NOMO-1 treated with DMSO at 0.1 percent for 48 hours (cell line): ENCODE measurements at regions not wholly inside any gene's neighbourhood (a gene's known extent, or its start where the extent isn't known, plus 50 kb on each side); places are given as distances from the start of the nearest gene placed in this dataset.
"Not testable (repeated sequence)": the region's sequence is repeated elsewhere in the genome, so short reads cannot be mapped to it uniquely, and the experiment has no call there.

Experiments used
- DNase-seq: peaks from one replicate; lab custom pipeline; 2025; ENCODE audit not compliant: unreplicated experiment; lab: John Stamatoyannopoulos, UW

DNA sequence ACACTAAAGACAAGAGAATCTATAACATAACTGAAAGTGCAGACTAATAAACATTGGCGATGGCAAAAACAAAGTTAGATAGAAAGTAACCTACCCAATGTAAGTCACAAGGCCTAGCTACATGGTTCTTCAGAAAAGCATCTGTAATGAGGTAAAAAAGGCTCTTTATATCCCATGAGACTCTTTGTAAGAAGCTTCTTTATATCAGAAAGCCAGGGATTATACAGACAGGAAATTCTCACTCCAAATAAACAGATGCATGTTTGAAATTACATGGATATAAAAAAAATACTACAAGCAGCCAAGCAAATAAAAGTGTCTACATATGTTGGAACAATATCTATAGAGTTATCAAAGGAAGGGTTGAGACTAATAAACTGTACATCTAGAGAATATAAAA, 284.9 kb upstream of the NRSN1 start:
- no peak for DNase-seq

DNA sequence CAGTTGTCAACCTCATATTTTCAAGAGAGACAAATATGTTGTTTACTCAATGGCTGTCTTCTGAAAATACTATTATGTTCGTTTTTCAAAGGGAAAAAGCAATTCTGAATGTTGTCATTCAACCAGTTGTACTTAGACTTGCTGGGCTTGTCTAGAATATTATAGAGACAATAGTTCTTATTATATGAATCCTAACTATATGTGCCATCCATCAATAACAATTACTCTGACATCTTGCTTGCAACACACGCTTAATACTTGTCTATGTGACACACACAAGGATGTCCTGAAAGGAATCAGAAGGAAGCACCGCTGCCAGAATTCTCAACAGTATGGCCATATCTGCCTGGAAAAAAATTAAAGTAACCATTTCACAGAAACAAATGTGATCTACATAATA, 283.3 kb upstream of the NRSN1 start:
- no peak for DNase-seq

DNA sequence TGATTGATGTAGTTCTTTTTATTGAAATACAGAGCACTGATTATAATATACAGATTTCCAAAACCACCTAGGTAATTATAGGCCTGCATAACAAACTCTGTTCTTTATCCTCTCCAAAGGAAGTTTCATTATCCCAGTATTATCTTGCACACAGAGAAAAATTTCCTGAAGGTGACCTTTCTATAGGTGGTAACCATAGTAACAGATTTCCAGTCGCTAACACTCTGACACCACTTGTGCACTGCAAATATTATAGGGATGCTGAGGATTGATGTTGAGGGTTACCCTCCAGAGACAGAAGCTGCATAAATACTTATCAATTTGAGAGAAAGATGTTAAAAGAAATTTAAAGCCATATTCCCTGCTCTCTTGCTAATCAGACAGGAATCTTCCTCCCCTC, 274.5 kb upstream of the NRSN1 start:
- no peak for DNase-seq

DNA sequence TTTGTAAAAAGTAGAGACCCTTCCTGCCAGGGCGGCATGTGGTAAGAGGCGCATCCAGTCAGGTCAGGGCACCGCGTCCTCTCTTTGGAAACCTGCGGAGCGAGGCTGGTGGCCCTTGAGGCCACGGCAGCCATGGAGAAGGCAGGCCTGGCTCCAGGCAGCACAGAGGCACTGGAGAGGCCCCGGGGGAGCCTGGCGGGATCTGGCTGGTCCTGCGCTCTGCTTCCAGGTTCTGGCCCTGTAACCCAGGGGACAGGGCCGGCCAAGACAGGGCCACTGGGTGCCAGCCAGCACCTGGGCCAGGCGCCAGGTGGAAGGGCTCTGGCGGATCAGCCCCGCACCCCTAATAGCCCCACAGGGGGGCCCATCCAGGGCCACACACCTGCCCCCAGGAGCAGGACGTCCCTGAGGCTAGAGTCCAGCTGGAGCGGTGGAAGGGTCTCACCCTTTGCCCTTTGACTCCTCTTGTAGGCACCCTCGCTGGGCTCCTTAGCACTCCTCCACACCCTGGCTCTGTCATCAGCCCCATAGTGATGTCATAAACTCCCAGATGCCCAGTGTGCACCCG, 272.4 kb upstream of the NRSN1 start:
- not testable (repeated sequence) for DNase-seq

DNA sequence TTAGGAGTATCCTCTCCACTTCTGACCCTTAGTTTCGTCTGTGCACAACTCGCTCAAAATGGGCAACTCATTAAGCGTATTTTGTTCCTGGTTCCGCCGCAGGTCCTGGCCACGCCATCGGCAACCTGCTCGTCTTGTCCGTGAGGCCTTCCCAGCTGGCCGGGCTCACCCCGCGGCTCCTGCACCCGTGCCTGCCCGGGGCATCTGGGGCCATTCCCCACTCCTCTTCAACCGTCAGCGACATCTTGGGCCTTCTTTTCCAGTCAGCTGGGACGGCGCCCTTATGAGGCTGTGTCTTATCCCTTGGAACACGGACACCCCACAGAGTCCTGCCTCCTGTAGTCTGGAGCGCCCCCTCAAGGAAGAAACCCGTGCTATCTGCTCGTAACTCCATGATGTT, 271.9 kb upstream of the NRSN1 start:
- not testable (repeated sequence) for DNase-seq

DNA sequence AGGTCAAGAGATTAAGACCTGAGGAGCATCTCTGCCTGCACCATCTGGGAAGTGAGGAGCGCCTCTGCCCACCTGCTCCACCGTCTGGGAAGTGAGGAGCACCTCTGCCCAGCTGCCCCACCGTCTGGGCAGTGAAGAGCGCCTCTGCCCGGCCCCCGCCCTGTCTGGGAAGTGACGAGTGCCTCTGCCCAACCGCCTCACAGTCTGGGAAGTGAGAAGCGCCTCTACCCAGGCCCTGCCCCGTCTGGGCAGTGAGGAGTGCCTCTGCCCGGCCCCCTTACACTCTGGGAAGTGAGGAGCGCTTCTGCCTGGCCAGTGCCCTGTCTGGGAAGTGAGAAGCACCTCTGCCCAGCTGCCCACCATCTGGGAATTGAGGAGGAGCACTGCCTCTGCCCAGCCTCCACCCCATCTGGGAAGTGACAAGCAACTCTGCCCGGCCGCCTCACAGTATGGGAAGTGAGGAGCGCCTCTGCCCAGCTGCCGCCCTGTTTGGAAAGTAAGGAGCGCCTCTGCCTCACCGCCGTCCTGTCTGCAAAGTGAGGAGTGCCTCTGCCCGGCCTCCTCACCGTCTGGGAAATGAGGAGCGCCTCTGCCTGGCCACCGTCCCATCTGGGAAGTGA, 270.4 kb upstream of the NRSN1 start:
- DNase-seq = no peak

DNA sequence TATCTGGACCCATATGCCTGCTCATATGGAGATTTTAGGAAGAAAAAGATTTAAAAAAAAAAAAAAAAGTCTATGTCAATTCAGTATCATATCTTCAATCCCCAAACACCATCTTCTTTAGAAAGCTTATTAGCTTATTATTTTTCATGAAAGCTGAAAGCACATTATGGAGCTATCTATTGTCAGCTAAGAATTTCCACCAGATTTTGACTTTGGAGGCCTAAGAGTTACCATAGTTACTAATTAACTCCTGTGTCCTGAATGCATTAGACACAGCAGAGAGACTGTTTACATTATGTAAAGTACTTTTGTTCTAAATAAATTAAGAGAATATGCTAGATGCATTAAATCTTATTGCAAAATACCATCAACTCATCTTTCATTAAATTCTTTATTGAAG, 255.5 kb upstream of the NRSN1 start:
- no peak for DNase-seq

DNA sequence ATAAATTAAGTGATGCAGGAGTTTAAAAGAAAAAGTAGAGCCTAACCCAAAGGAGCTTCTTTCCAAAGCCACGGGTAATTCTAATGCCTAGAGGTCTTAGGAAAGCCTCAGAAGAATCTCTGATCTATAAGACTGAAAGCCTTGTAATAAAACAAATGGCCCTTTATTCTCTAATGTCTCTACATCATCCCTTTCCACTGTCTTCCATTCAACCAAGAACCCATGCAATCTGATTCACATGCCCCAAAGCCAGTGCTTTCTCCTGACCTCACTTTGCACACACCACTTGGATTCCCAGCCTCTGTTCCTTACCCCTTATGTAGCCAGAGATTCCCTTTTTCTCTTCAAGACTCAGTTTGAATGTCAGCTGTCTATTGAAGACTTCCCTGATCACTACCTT, 252.9 kb upstream of the NRSN1 start:
- DNase-seq = no peak

DNA sequence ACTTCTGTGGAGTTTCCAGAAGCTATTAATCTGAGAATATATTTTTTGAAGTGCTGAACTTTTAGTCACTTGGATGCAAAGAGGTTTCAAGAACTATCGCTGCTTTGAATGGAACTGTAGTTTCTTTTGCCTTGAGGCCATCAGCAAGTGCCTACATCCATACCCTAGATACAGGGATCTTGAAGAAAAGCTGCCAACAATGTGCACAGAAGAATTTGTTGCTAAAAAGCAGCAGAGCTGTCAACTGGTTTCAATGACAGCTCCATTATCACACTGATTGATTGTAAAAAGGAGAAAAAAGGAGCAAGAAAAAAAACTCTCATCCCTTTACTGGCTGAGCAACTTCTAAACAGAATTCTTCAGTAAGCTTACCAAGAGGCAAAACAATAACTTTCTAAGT, 251.0 kb upstream of the NRSN1 start:
- DNase-seq = no peak

DNA sequence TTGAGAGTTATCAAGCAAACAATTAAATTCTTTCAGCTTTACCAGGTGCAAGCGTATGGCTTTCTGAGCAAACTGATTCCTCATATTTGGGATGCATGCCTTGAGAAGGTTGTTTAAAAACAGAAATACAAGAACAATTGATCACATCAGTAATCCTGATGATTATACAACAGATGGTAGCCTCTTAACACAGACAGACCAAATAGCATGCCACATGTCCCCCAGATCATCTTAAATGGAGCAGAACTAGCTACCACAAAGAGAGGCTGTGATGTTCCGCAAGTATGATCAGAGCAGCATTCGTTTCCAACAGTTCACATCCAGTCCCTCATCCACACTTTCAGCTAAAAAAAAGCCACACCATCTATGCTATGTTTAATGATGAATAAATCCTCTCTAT, 246.2 kb upstream of the NRSN1 start:
- DNase-seq = no peak

DNA sequence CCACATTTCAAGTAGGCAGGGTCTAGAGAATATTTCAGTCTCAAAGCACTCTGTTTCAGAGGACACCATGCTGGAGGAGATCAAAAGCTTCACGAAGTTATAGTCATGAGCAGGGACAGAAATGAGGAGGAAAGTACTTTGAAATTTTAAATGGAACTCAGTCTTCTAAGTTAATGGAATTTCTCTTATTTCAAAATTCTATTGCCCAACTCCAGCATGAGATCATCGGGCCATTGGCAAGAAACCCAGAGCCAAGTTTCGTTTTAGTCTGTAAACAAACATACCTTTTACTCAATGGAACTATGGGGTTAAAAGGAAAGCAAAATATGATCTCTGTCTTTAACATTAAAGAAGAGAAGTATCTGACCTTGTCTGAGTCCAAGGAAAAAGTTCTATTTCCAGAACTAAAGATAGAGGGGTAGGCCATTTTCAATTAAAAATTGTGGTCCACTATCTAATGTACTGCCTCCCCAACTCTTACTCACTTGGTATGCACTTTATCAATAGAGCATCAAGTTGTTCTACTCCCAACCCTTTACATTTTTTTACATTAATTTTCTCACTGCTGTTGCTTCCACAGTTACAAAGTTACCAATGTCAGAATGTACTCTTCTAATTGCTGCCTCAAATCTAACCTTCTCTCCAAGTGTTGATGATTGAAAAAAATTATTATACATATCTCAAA, 235.3 kb upstream of the NRSN1 start:
- no peak for DNase-seq

DNA sequence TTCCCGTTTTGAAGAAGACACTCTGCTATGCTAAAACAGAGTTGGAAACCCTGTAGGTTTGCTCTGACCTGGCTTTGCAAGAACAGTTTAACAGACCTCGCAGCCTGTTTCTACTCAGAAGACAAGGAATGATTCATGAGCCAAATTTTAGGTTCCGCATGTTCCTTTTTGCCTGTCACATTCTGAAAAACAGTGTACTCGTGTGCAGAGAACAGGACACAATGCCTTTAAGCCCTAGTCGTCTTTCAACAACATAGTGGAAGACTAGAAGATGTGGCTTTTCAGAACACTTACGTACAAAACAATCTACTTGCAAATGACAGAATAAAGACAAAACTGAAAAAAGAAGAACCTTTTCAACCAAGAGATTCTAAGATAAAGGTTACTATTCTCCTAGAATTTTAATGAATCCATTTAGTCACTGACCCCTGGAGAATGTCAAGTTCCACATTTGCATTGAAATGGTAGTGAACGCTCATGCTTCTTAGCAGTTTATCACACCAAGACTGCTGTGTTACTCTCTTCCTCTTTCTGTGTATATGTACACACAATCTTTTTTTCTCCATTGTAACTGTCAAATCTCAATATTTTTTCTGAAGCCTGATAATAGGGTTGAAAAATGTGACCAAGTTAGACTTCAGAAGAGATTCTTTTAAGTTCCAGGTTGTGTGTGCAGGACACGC, 220.7 kb upstream of the NRSN1 start:
- DNase-seq = no peak

DNA sequence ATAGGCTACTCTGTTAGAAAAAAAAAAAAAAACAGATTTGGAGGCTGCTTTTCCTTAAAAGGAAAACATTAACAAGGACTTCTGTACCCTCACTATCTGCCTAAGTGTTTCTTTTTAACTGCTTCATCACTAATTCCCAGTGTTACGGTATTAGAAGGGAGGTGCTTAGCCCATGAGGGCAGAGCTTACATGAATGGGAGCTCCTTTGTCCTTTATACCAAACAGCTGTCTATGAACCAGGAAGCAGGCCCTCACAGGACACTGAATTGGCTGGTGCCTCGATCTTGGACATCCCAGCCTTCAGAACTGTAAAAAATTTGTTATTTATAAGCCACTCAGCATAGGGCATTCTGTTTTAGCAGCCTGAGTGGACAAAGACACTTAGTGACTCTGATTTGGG, 215.6 kb upstream of the NRSN1 start:
- no peak for DNase-seq

DNA sequence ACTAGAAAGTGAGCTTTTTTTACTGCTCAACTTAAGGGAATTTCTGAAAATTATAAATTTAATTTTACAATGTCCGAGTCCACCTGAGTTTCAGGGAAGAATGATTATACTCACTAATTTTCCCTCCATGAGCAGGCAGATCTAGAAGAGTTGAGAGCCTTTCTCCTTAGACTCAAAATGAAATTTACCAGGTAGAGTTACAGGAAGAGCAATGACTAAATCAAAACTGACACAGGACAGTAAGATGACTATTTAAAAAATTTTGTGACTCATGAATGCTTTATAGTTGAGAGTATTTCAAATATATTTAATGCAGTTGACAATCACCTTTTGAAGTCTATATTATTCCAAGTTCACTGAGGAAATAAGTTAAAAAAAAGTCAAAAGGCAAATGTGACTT, 198.1 kb upstream of the NRSN1 start:
- no peak for DNase-seq

DNA sequence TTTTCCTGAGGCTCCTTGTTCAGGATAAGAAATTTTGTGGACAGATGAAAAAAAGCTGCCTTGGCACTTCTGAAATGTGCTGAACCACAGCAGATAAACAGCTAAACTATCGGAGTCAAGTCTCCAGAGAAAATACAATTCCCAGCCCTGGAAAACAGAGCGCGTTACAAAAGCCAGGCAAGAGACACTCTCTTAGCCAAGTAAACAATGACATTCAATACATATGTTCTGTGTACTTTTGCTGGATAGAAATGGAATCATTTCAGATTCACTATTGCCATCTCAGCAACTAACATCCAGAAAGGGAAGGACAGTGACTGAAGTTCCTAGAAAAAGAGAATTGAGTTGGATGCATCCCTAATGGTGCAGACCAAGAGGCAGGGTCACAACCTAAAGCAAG, 196.8 kb upstream of the NRSN1 start:
- no peak for DNase-seq

DNA sequence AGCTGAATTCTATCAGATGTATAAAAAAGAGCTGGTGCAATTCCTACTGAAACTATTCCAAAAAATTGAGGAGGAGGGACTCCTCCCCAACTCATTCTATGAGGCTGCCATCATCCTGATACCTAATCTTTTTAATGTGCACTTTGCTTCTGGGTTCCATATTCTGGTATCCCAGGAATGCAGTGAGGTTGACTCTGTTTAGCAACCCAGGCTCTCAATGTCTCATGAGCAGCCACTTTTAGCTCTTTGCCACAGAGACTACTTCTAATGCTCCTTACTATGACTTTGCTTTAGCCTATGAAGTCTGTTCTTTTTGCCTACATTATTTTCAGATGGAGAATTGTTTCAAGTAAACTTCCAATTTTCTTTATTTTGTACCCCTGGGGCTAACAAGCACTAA, 185.5 kb upstream of the NRSN1 start:
- DNase-seq = no peak

DNA sequence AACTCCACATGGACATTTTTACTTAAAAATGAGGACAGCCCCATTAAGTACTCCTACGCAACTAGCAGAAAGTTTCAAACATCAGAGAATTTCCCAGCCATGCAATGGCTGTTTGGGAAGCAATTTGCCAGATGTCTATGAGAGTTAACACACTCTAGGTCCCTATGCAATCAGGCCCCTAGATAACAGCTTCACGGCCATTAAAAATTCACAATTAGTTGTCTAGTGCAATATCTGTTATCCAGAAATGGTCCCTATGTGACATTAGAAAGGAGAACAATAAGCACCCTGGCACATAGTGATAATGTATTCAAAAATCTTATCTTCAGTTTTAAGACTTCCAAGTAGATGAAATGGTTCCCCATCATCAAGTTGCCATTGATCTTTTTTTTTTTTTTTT, 174.3 kb upstream of the NRSN1 start:
- DNase-seq = no peak

DNA sequence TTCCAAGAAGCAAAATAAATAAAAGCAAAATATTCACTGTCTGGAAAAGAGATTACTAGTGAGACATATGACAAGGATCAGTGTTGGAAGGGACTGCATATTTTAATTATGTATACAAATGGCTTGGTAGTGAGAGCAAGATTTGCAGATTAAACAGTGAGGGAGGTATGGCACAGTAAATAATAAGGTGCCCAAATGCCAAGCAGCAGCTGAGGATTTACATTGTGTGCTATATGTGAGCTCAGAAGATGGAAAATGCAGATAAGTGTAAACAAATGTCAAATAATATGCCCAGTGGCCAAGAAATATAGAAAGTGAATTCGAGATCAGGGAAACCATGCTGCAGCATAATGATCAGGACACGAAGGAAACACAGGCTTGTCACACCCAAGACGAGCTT, 173.8 kb upstream of the NRSN1 start:
- DNase-seq = no peak

DNA sequence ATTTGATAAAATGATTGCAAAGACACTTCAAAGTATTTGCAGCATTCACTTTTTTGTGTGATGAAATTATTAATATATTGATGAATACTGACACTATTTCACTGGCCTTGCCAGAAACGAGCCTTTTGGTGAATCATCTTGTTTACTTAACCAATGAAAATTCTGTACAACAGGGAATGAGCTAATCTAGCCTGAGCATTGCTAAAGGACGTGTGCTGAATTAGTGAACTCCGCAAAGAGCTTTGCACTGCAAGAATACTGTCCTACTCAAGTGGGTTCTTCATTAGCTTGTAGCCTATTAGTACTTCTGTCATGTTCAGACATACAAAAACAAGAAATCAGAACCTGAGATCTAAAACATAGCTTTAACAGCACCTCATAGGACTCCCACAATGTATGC, 172.0 kb upstream of the NRSN1 start:
- DNase-seq = no peak

DNA sequence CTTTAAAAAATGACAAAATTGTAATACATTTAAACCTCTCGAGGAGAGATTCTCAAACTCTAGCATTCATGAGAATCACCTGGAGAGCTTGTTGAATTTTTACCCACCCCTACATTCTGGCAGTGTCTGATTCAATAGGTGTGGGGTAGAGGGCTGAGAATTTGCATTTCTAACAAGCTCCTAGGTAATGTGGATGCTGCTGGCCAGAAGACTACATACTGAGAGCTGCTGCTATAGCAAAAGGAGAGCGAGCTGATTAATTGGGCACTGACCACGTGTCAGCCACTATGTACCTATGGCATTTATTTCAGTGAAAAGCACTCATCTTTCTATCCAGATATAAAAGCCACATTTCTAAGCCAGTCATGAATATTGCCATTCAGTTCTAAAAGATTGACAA, 169.0 kb upstream of the NRSN1 start:
- DNase-seq = no peak

DNA sequence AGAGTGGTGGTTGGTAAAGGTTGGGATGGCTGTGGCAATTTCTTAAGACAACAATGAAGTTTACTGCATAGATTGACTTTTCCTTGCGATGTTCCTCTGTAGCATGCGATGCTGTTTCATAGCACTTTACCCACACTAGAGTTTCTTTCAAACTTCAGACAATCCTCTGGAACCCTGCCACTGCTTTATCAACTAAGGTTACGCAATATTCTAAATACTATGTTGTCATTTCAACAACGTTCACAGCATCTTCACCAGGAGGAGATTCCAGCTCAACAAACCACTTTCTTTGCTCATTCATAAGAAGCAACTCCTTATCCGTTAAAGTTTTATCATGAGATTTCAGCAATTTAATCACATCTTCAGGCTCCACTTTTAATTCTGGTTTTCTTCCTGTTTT, 161.2 kb upstream of the NRSN1 start:
- DNase-seq = no peak

DNA sequence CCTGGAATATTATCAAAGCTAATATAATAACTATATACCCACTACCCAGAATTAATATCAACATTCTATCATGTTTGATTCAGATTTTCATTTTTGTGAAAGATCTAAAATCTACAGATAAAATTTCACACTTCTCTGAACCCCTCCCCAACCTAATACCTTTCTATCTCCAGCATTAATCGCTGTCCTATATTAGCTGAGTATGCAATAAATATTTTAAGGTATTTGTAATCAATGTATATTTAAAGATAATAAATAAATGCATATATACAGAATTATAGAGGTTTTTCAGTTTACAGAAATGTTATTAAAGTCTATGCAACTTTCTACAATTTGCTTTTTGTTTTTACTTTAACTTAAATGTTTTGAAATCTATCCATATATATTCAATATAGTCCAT, 156.7 kb upstream of the NRSN1 start:
- no peak for DNase-seq
